H7 (cell line): ENCODE measurements at regions not wholly inside any gene's neighbourhood (a gene's known extent, or its start where the extent isn't known, plus 50 kb on each side); places are given as distances from the start of the nearest gene placed in this dataset.
"Not testable (repeated sequence)": the region's sequence is repeated elsewhere in the genome, so short reads cannot be mapped to it uniquely, and the experiment has no call there.

Source experiments
- DNase-seq: peaks from one replicate; pipeline ENCODE4 v3.0.0; 2012
- H3K27me3 ChIP-seq: 2 replicates; pipeline ENCODE4 v1.6.0; 2011; ENCODE audit warnings: mild to moderate bottlenecking, low read length; ENCODE audit not compliant: control insufficient read depth, insufficient read depth
- H3K36me3 ChIP-seq: replicated peaks from 2 replicates; pipeline ENCODE4 v1.5.1; 2011; ENCODE audit warnings: low read length; ENCODE audit not compliant: control insufficient read depth, insufficient read depth
- H3K4me3 ChIP-seq: 2 replicates; pipeline ENCODE4 v1.5.1; 2011; ENCODE audit warnings: low read depth, mild to moderate bottlenecking, control low read depth, low read length, moderate library complexity; ENCODE audit not compliant: insufficient read depth

- H3K36me3 ChIP-seq, H3K27me3 ChIP-seq, H3K4me3 ChIP-seq, DNase-seq: not testable (repeated sequence)
Measured at GRCh38 chr16:29309601-29310000, 96.9 kb downstream of the NPIPB11 start.

- no peak overlapping the region for H3K4me3 ChIP-seq
- no peaks in the 10 kb centered on the region for H3K27me3 ChIP-seq
- no peak for DNase-seq
- H3K36me3 ChIP-seq: no peaks in the 10 kb centered on the region
Measured at GRCh38 chr16:29308644-29309546, 97.6 kb downstream of the NPIPB11 start.

DNA sequence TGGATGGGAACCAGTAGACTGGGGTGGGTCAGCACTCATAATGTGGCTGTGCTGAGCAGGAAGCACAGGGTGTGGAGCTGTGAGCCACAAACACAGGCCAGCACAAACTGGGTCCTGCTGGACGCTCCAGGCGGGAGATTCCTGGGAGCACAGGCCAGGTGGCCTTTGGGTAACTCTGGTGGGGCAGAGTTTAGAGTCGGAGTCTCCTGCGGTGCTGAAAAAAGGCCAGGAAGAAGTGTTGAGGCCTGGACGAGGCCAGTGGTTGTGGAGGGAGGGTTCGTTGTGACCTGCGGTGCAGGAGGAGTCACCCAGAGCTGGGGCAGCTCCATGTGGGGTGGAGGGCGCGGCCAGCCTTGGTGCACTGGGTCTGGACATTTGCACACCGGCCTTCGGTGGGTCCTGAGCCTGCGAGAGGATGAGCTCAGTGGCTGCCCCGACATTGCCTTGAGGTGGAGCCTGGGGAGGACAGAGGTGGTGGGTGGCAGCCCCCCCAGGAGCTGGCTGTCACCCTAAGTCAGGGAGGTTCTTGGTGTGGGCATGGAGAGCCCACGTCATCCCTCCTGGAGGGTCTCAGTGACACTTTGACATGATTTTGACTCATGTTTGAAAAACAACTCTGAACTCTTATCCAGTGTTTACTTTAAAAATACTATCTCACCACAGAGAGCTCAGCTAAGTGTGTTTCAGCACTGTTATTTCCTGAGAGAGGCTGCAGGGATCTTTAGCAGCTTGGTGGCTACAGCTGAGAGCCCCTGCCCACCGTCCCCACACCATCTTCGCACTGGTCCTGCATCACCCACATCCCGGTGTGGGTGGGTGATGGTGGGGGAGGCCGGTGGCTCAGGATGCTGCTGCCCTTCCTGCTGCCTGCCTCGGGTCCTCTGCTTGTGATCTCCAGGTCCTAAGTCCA, 98.7 kb downstream of the NPIPB11 start:
- H3K36me3 ChIP-seq: no peaks in the 10 kb centered on the region
- DNase-seq: no peak
- H3K4me3 ChIP-seq: no peak overlapping the region
- H3K27me3 ChIP-seq: no peaks in the 10 kb centered on the region

GRCh38 chr16:29306943-29307597, 99.4 kb downstream of the NPIPB11 start:
- Histone ChIP-seq H3K36me3 (no peaks in the 10 kb centered on the region), H3K4me3 (no peak overlapping the region), H3K27me3 (no peaks in the 10 kb centered on the region)
- no peak for DNase-seq

DNA sequence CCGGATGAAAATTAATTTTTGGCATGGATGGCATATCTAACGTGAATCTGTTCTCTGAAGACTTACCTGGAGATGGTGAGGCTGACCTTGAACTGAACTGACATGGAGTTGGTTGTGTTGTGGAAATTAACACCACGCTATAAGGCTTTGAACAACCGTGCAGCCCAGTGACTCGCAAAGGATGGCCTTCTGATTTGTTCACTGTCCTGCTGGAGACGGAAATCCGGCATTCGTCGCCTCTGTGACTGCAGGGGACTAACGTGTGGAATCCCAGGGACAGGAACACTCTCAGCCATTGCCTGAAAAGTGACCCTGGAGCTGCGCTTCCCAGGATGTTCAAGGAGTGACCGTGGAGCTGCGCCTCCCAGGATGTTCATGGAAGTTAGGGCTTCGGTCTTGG, 100.3 kb downstream of the NPIPB11 start:
- Histone ChIP-seq H3K4me3 (no peak overlapping the region), H3K27me3 (no peaks in the 10 kb centered on the region), H3K36me3 (no peaks in the 10 kb centered on the region)
- no peak for DNase-seq

DNA sequence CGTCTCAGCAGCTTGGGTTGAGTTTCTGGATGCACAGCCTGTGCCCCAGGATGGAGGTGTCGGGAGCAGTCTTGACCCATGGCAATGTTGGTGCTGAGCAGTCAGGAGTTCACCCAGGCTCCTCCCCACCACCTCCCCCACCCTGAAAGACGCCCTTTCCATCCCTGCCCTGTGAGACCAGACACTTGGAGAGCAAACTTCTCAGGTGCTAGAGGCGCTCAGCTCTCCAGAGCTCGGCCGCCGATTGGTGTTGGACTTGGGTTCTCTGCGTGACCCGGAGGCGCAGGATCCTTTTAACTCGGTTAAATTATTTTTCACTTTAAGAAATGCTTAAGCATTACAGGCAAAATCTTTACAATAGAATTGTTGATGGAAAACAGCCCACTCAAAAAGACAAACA, 101.5 kb downstream of the NPIPB11 start:
- not testable (repeated sequence) for H3K27me3 ChIP-seq, H3K4me3 ChIP-seq, H3K36me3 ChIP-seq, DNase-seq

GRCh38 chr16:29304251-29304650, 102.3 kb downstream of the NPIPB11 start:
- Histone ChIP-seq H3K4me3 (no peak overlapping the region), H3K36me3 (no peaks in the 10 kb centered on the region), H3K27me3 (no peaks in the 10 kb centered on the region)
- DNase-seq: no peak

DNA sequence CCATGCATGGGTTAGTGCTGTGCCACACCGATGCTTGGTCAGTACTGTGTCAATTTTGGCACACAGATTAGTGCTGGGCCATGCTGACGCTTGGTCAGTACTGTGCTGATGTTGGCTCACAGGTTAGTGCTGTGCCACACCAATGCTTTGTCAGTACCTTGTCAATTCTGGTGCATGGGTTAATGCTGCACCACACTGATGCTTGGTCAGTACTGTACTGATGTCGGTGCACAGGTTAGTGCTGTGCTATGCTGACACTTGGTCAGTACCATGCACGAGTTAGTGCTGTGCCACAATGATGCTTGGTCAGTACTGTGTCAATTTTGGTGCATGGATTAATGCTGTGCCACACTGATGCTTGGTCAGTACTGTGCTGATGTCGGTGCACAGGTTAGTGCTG, 103.0 kb downstream of the NPIPB11 start:
- H3K4me3 ChIP-seq: no peak overlapping the region

DNA sequence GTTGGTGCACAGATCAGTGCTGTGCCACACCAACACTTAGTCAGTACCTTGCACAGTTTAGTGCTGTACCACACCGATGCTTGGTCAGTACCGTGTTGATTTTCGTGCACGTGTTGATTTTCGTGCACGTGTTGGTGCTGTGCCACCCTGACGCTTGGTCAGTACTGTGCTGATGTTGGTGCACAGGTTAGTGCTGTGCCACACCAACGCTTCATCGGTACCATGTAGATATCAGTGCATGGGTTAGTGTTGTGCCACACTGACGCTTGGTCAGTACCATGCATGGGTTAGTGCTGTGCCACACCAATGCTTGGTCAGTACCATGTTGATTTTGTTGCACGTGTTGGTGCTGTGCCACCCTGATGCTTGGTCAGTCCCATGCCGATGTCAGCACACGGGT, 103.5 kb downstream of the NPIPB11 start:
- H3K36me3 ChIP-seq: no peaks in the 10 kb centered on the region
- no peak for DNase-seq
- H3K27me3 ChIP-seq: no peaks in the 10 kb centered on the region
- H3K4me3 ChIP-seq: no peak overlapping the region

More for the DNA sequence above, 103.0 kb downstream of the NPIPB11 start:
- no peaks in the 10 kb centered on the region for H3K27me3 ChIP-seq
- DNase-seq: no peak
- H3K36me3 ChIP-seq: no peaks in the 10 kb centered on the region

GRCh38 chr16:29302433-29302832, 104.1 kb downstream of the NPIPB11 start:
- H3K4me3 ChIP-seq, H3K36me3 ChIP-seq, DNase-seq, H3K27me3 ChIP-seq: not testable (repeated sequence)

- not testable (repeated sequence) for H3K4me3 ChIP-seq, H3K27me3 ChIP-seq, H3K36me3 ChIP-seq, DNase-seq
Measured at GRCh38 chr16:29301662-29302285, 104.7 kb downstream of the NPIPB11 start.

GRCh38 chr16:29300541-29301535, 105.7 kb downstream of the NPIPB11 start:
- H3K36me3 ChIP-seq, H3K27me3 ChIP-seq, H3K4me3 ChIP-seq, DNase-seq: not testable (repeated sequence)

DNA sequence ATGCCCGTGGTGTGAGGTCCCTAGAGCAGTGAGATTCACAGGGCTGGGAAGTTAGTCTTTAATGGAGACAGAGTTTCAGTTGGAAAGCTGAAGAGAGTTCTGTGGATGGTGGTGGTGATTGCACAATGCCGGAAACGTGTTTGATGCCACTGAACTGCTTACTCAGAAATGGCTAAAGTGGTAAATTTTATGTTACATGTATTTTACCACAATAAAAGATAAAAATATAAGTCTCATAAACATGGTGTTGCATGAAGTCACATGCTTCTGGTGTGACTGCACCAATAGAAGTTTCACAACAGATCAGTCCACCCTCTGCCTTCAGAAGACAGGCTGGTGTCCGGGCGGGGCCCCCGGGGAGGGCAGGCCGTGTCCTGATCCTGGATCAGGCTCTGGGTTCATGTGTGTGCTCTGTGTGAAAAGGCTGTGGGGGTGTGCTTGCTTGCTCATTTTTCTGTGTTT, 106.5 kb downstream of the NPIPB11 start:
- H3K36me3 ChIP-seq, H3K27me3 ChIP-seq, H3K4me3 ChIP-seq, DNase-seq: not testable (repeated sequence)
